Limb (tissue), 2 donors: ENCODE measurements at regions not wholly inside any gene's neighbourhood (a gene's known extent, or its start where the extent isn't known, plus 50 kb on each side); places are given as distances from the start of the nearest gene placed in this dataset.
"Not testable (repeated sequence)": the region's sequence is repeated elsewhere in the genome, so short reads cannot be mapped to it uniquely, and the experiment has no call there.

ENCODE experiments used
- DNase-seq, 2 donors: peaks; one replicate each; pipeline ENCODE4 v3.0.0-alpha.2; 2016; ENCODE audit errors: extremely low spot score in 2 of 2

GRCh38 chr4:83783215-83783614, 247.3 kb downstream of the GPAT3 start:
- no peak for DNase-seq

GRCh38 chr4:83782591-83782990, 246.7 kb downstream of the GPAT3 start:
- no peak for DNase-seq

DNA sequence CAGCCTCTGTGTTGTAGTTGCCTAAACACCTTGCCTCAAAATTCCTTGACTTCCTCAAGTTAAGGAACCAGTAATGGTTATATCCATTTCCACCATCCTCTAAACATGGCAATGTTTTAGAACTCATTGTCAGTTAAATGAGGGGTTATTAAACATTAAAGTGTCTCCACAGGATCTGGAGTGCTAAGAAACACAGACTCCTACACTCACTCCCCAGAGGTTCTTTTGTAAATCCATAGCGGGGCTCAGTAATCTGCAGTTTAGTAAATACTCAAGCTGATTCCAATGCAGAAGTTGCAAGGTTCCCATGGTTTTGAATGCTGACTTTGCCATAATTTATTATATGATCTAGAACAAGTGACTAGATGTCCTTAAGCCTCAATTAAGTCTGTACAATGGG, 245.5 kb downstream of the GPAT3 start:
- no peak for DNase-seq

DNA sequence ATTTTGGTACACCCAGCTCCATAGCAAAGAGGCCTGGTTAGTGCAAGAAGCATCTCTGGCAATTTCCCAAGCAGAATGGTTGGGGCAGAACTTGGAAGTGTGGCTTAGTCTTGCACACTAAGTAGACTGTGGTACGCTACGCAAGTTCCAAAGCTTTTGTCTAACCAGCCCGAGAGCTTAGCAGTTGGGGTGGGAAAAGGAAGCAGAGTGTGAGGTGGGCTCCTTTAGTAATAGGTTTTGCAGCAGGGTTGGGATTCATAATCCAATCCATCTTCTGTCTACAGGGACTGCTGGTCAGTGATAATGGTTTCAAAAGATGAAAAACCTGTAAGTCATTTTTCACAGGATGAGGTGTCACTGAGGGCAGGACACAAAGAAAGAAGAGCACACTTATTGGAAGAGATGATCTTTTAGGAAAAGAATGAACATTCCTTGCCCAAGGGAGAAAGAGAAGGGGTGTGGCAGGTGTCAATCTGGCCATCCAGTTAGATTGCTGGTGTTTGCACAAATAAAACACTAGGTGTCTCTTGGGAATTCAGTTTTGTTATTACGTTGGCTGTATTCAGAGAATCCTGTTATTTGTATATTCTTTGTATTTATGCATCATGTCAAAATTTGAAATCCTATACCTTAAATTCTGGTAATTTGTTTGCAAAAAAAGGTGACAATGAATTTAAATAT, 244.3 kb downstream of the GPAT3 start:
- no peak for DNase-seq

DNA sequence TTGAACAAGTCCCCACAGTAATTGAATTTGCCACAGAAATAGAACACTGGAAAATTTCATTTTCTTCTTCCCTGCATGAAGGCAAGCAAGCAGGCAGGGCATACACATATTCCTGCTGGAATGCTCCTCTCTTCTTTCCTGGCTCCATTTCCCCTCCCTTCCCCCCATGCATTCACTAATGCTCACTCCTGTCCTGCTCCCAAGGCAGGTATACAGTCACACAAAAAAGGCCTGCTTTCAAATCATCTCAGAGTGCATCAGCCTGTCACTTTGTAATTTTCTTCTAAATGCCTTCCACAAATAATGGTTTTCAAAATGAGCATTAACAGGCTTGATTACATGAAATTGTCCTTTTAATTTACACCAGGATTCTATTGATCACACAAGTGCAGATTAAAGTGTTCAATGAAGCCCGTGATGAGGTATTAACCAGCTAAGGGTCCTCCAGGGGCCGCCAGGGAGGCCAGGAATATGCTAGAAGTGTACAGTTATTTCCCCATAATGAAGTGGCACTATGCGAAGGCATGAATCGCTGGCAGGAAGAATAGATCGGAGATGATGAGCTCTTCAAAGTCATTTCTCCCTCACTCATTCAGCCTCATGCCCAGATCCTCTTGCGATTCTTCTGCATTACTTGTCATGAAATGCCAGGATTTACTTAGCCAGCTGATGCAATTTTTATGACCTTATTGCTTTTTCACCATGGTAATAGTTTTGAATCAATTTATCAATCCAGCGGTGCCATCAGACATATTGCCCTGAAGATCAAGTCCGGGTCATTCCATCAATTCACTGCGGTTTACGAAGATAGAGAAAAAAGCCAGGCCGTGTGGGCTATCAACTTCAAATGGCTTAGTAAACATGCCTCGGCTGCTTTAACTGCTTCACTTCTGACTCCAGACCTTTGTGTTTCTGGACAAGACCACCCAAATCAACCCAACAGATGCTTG, 243.5 kb downstream of the GPAT3 start:
- no peak for DNase-seq

DNA sequence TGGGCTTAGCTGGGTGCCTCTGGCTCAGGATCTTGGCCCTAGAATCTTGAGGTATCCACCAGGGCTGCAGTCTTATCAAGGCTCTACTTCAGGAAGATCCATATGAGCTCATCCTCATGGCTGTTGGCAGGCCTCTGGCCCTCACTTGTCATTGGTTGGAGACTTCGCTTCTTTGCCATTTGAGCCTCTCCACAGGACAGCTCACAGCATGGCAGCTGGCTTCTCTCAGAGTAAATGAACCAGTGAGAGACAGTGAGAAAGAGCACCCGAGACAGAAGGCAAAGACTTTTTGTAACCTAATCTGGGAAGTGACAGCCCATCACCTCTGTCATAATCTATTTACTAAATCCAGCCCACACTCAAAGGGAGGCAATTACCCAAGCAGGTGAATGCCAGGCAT, 236.8 kb downstream of the GPAT3 start:
- no peak for DNase-seq

DNA sequence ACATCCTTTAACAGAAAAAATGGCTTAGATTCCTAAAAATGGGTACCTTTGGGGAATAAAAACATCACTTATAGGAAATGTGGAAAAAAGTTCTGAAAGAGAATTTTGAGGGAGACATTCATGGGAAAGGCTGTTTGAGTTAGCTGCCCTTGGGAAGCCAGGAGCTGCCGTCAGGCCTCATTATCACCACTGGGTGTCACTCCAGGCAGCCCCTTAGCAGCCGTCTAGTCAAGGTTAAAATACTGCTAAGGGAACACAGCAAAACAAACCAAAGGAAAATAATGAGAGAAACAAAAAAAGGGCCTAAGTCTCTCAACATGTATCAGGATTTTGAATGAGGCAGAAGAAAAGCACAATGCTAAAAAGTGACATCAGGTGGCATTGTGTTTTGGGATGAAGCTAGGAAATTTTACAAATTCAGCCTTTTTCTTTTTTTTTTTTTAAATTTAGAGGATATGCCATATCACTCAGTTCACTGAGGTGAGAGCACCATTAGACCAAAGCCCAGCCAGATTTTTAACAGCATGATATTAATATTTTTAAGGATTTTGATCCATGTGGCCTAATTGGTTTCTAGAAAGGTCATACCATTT, 235.3 kb downstream of the GPAT3 start:
- peak; percentile 32 to 53 for DNase-seq

DNA sequence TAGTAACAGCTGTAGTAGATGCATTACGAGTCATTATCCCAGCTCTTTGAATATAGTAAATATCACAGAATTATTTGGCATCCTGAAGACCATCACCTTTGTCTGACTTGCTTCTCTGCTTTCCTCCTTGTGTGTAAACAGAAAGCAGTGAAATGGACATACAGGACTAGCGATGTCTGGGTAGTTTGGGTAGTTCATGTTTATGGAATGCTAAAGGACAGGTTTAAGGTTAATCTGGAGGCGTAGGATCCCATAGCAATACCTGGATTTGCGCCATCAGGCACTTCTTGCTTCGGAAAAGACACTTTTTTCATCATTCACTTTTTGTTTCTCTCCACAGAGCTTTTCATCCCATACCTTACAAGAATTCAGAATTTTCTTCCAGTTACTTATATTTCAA, 232.2 kb downstream of the GPAT3 start:
- DNase-seq: no peak

GRCh38 chr4:83767067-83767466, 231.2 kb downstream of the GPAT3 start:
- DNase-seq: no peak

GRCh38 chr4:83759611-83760010, 223.7 kb downstream of the GPAT3 start:
- DNase-seq: no peak

- DNase-seq: no peak
Observed at GRCh38 chr4:83758285-83758684, 222.4 kb downstream of the GPAT3 start.

DNA sequence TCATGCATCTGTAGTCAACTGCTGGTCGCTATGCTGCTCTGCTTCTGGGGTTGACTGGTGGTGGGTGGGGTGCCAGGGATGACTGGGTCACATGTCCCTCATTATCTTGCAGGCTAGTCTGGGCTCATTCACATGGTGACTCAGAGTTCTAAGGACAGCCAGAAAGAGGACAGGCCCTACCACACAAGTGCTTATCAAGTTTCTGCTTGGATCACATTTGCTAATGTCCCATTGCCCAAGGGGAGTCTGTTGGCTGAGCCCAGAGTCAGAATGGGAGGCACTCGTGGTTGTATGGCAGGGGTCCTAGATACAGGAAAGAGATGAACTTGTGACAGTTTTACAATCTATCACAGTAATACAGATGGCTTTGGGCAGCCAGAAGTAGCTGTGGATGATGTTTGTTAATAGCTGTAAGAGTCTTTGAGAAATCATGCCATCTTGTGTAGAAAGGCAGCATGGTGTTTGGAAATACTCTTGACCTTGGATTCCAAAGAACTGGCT, 221.3 kb downstream of the GPAT3 start:
- no peak for DNase-seq

GRCh38 chr4:83753260-83753659, 217.4 kb downstream of the GPAT3 start:
- DNase-seq: no peak

DNA sequence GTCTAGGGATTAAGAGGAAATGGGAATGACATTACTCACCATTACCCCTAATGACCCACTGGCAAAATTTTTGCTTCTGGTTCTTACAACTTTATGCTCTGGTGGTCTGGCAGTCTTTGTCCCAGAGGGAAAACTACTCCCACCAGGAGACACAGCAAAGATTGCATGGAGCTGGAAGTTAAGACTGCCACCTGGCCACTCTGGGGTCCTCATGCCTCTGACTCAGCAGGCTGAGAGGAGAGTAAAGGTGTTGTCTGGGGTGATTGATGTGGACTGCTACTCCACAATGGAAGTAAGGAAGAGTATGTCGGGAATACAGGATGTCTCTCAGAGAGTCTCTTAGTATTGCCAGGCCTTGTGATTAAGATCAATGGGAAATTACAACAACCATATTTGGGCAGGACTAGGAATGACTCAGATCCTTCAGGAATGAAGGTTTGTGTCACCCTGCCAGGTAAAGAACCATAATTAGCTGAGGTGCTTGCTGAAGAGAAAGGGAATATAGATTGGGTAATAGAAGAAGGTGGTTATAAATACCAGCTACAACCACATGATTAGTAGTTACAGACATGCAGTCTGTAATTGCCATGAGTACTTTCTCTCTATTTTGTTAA, 215.5 kb downstream of the GPAT3 start:
- no peak for DNase-seq

GRCh38 chr4:83748711-83749110, 212.8 kb downstream of the GPAT3 start:
- no peak for DNase-seq

DNA sequence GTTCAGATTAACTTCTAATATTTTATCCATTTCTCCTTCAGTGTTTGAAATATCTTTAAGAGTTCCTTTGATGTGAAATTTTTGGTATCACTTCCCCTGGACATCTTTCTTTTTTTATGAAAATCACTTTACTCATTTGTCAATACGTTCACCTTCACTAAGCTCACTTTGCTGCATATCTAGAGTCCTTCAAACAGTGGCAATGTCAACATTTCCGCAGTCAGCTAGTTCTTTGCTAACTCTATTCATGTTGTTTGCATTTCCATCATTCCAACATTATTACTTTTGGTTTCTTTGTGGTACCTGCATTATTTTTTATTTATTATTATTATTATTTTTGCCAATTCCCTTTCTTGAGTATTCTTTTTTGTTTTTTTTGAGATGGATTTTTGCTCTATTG, 203.0 kb downstream of the GPAT3 start:
- no peak for DNase-seq

GRCh38 chr4:83734576-83734975, 198.7 kb downstream of the GPAT3 start:
- no peak for DNase-seq

- no peak for DNase-seq
Observed at GRCh38 chr4:83732114-83732635, 196.3 kb downstream of the GPAT3 start.

- DNase-seq: no peak
Observed at GRCh38 chr4:83731609-83732008, 195.7 kb downstream of the GPAT3 start.

- not testable (repeated sequence) for DNase-seq
Observed at GRCh38 chr4:83730958-83731357, 195.1 kb downstream of the GPAT3 start.

- no peak for DNase-seq
Observed at GRCh38 chr4:83728191-83728590, 192.3 kb downstream of the GPAT3 start.
